Mesothelial cell of epicardium (in vitro differentiated cells): ENCODE measurements at regions not wholly inside any gene's neighbourhood (a gene's known extent, or its start where the extent isn't known, plus 50 kb on each side); places are given as distances from the start of the nearest gene placed in this dataset.

Source experiments
- DNase-seq, 2 experiments: peaks; one replicate each; pipeline ENCODE4 v3.0.0; 2021; ENCODE audit warnings: low spot score in 2 of 2; ENCODE audit not compliant: unreplicated experiment in 2 of 2
- H3K27ac Mint-ChIP-seq: 2 replicates; pipeline ENCODE4 v1.8.0; 2021; ENCODE audit warnings: mixed read lengths
- H3K27me3 Mint-ChIP-seq: 2 replicates; pipeline ENCODE4 v1.8.0; 2021; ENCODE audit warnings: low read depth, mixed read lengths
- H3K36me3 Mint-ChIP-seq: 2 replicates; pipeline ENCODE4 v1.8.0; 2021; ENCODE audit warnings: mixed read lengths
- H3K4me1 Mint-ChIP-seq: 2 replicates; pipeline ENCODE4 v1.8.0; 2021; ENCODE audit warnings: mixed read lengths
- H3K4me3 Mint-ChIP-seq: 2 replicates; pipeline ENCODE4 v1.8.0; 2021; ENCODE audit warnings: mild to moderate bottlenecking, moderate library complexity, mixed read lengths
- H3K9me3 Mint-ChIP-seq: 2 replicates; pipeline ENCODE4 v1.8.0; 2021; ENCODE audit warnings: mixed read lengths
- TF ChIP-seq, protein P1 (sequence below): fragments of 200-600 bp; sonication (generic); IDR thresholded peaks from one replicate; pipeline ENCODE4 v1.5.0; 2021; ENCODE audit warnings: antibody characterized with exemption; ENCODE audit not compliant: unreplicated experiment

DNA sequence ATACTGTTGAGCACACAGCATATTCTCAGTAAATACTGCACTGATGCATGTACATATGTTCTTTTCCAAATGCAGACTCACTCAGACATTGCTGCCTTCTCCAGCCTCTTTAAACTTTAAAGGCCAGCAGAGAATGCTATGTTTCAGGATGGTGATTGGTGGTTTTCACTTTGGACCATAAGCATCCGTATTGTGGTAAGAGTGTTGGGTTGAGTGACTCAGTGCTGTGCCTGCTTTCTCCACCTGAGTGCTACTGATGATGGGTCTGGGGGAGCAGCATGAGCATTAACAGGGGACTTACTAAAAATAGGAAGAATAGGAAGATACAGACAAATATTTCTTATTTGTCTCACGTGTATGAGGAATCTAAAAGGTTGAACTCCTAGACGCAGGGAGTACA is 56.3 kb upstream of the ZNF92 start:
- Mint-ChIP-seq H3K4me3 (no peak overlapping the region), H3K9me3 (no peaks in the 10 kb centered on the region), H3K27ac (no peak overlapping the region), H3K27me3 (no peaks in the 10 kb centered on the region), H3K4me1 (peaks cover 5% of the 10 kb centered on the region), H3K36me3 (no peaks in the 10 kb centered on the region)
- TF ChIP-seq, protein P1, sequence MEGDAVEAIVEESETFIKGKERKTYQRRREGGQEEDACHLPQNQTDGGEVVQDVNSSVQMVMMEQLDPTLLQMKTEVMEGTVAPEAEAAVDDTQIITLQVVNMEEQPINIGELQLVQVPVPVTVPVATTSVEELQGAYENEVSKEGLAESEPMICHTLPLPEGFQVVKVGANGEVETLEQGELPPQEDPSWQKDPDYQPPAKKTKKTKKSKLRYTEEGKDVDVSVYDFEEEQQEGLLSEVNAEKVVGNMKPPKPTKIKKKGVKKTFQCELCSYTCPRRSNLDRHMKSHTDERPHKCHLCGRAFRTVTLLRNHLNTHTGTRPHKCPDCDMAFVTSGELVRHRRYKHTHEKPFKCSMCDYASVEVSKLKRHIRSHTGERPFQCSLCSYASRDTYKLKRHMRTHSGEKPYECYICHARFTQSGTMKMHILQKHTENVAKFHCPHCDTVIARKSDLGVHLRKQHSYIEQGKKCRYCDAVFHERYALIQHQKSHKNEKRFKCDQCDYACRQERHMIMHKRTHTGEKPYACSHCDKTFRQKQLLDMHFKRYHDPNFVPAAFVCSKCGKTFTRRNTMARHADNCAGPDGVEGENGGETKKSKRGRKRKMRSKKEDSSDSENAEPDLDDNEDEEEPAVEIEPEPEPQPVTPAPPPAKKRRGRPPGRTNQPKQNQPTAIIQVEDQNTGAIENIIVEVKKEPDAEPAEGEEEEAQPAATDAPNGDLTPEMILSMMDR, result no peak
- no peak for DNase-seq

GRCh38 chr7:65310761-65311160 is 62.9 kb upstream of the ZNF92 start:
- no peak for DNase-seq
- TF ChIP-seq, protein P1, result no peak
- Mint-ChIP-seq H3K4me1 (no peaks in the 10 kb centered on the region), H3K36me3 (no peaks in the 10 kb centered on the region), H3K9me3 (no peaks in the 10 kb centered on the region), H3K27me3 (no peaks in the 10 kb centered on the region), H3K27ac (no peak overlapping the region), H3K4me3 (no peak overlapping the region)

- DNase-seq, result no peak
- Mint-ChIP-seq H3K4me1 (no peaks in the 10 kb centered on the region), H3K27ac (no peak overlapping the region), H3K4me3 (no peak overlapping the region), H3K36me3 (no peaks in the 10 kb centered on the region), H3K27me3 (no peaks in the 10 kb centered on the region), H3K9me3 (no peaks in the 10 kb centered on the region)
- TF ChIP-seq, protein P1, result no peak
Measured at GRCh38 chr7:65308300-65308678, 65.4 kb upstream of the ZNF92 start.

DNA sequence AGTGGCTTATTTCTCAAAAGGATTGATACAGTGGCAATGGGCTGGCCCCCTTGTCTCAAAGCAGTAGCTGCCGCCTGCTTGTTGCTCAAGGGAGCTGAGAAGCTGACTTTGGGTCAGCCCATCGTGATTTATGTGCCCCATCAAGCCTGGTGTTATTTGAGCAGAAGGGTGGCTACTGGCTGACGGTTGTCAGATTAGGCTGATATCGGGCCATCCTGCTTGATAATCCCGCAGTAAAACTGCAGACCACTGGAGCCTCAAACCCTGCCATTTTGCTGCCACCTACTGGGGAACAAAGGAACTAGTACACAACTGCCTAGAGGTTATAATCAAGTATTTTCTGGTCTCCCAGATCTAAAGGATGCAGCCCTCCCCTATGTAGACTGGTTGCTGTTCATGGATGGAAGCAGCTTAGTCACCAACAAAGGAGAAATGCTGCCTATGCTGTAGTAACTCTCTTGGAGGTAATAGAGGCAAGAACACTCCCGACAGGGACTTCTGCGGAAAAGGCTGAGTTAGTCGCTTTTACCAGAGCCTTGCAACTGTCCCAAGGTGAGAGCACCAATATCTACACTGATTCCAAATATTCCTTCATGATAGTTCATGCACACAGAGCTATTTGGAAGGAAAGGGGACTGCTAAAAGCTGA is 65.9 kb upstream of the ZNF92 start:
- TF ChIP-seq, protein P1, result peak; percentile 82
- H3K9me3 Mint-ChIP-seq, result no peaks in the 10 kb centered on the region
- no peaks in the 10 kb centered on the region for H3K36me3 Mint-ChIP-seq
- no peaks in the 10 kb centered on the region for H3K4me1 Mint-ChIP-seq
- H3K4me3 Mint-ChIP-seq, result no peak overlapping the region
- peak; percentile 30 to 74 for DNase-seq
- no peak overlapping the region for H3K27ac Mint-ChIP-seq
- H3K27me3 Mint-ChIP-seq, result no peaks in the 10 kb centered on the region

GRCh38 chr7:65304175-65304574 is 69.5 kb upstream of the ZNF92 start:
- Mint-ChIP-seq H3K36me3 (no peaks in the 10 kb centered on the region), H3K27me3 (no peaks in the 10 kb centered on the region), H3K4me3 (no peak overlapping the region), H3K4me1 (no peaks in the 10 kb centered on the region), H3K9me3 (no peaks in the 10 kb centered on the region), H3K27ac (no peak overlapping the region)
- no peak for DNase-seq
- TF ChIP-seq, protein P1, result no peak

DNA sequence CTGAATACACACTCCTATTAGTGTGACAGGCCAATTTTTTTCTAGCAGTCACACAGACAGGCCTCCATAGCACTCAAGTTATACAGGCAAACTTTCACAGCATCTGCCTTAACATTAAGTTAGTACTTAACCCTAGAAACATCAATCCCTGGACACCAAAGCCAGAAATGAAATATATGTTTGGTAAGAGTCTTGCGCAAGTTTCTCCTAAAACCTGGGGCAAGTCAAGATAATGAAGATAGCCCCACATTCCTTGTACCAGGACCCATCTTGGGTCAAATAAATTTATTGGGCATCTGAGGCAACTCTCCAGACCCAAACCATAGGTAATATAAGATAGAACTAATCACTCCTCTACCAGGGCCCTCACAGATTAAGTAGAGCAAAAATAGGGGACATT is 70.8 kb upstream of the ZNF92 start:
- no peaks in the 10 kb centered on the region for H3K36me3 Mint-ChIP-seq
- DNase-seq, result no peak
- H3K4me3 Mint-ChIP-seq, result no peak overlapping the region
- no peak overlapping the region for H3K27ac Mint-ChIP-seq
- H3K27me3 Mint-ChIP-seq, result no peaks in the 10 kb centered on the region
- H3K9me3 Mint-ChIP-seq, result no peaks in the 10 kb centered on the region
- no peaks in the 10 kb centered on the region for H3K4me1 Mint-ChIP-seq
- TF ChIP-seq, protein P1, result no peak
